ENCODE measurements at regions not wholly inside any gene's neighbourhood (a gene's known extent, or its start where the extent isn't known, plus 50 kb on each side); places are given as distances from the start of the nearest gene placed in this dataset.

GRCh38 chr11:25602959-25603358 is 729.0 kb upstream of the ANO3 start:
- H3K4me2 ChIP-seq (ENCODE audit: low read length): no peak overlapping the region
- POLR2A ChIA-PET: no interaction called here
- H3K79me2 ChIP-seq (ENCODE audit: insufficient read depth, low read depth, low read length): no peaks in the 10 kb centered on the region
- no TSS peak for BruUV-seq (replicated peaks)
- no peak overlapping the region for H2AFZ ChIP-seq (ENCODE audit: low read length)
- intact Hi-C loops (cut with micrococcal nuclease; ENCODE audit: unreplicated experiment): no loop called here
- H4K20me1 ChIP-seq (ENCODE audit: insufficient read depth, low read length): no peaks in the 10 kb centered on the region
- CTCF ChIA-PET (ENCODE audit: unreplicated experiment): no interaction called here
- H3K9me3 ChIP-seq (ENCODE audit: low read length): no peaks in the 10 kb centered on the region
- DNase-seq (ENCODE audit: low spot score): no peak
- H3K27ac ChIP-seq (ENCODE audit: low read depth, low read length, poor library complexity, severe bottlenecking): no peak overlapping the region
- no peaks in the 10 kb centered on the region for H3K9me2 ChIP-seq (ENCODE audit: insufficient read depth, low read length)
- no peak for TF ChIP-seq CTCF (conservative IDR thresholded peaks at IDR 0.05; ENCODE audit: low read length)
- no peak for TF ChIP-seq EZH2phosphoT487 (IDR thresholded peaks at IDR 0.05; ENCODE audit: borderline replicate concordance, low read depth, low read length)
- no peaks in the 10 kb centered on the region for H3K36me3 ChIP-seq (ENCODE audit: insufficient read depth, low read length)
- H3K4me3 ChIP-seq (ENCODE audit: low read depth, low read length, poor library complexity, severe bottlenecking): no peak overlapping the region
- H3K4me1 ChIP-seq (ENCODE audit: insufficient read depth, low read length, poor library complexity, severe bottlenecking): no peaks in the 10 kb centered on the region

GRCh38 chr11:25612806-25613205 is 719.1 kb upstream of the ANO3 start:
- Histone ChIP-seq H3K4me3 (ENCODE audit: low read depth, low read length, poor library complexity, severe bottlenecking) (no peak overlapping the region), H2AFZ (ENCODE audit: low read length) (no peak overlapping the region), H3K27ac (ENCODE audit: low read depth, low read length, poor library complexity, severe bottlenecking) (no peak overlapping the region), H3K79me2 (ENCODE audit: insufficient read depth, low read depth, low read length) (no peaks in the 10 kb centered on the region), H3K4me1 (ENCODE audit: insufficient read depth, low read length, poor library complexity, severe bottlenecking) (no peaks in the 10 kb centered on the region), H3K4me2 (ENCODE audit: low read length) (no peak overlapping the region), H3K36me3 (ENCODE audit: insufficient read depth, low read length) (no peaks in the 10 kb centered on the region), H3K9me3 (ENCODE audit: low read length) (no peaks in the 10 kb centered on the region), H3K9me2 (ENCODE audit: insufficient read depth, low read length) (no peaks in the 10 kb centered on the region), H4K20me1 (ENCODE audit: insufficient read depth, low read length) (no peaks in the 10 kb centered on the region)
- DNase-seq (ENCODE audit: low spot score): no peak
- TF ChIP-seq CTCF (conservative IDR thresholded peaks at IDR 0.05; ENCODE audit: low read length): no peak
- no peak for TF ChIP-seq EZH2phosphoT487 (IDR thresholded peaks at IDR 0.05; ENCODE audit: borderline replicate concordance, low read depth, low read length)
- intact Hi-C loops (cut with micrococcal nuclease; ENCODE audit: unreplicated experiment): no loop called here
- ChIA-PET POLR2A (no interaction called here), CTCF (ENCODE audit: unreplicated experiment) (no interaction called here)
- no TSS peak for BruUV-seq (replicated peaks)

GRCh38 chr11:25613451-25613850 is 718.5 kb upstream of the ANO3 start:
- H3K36me3 ChIP-seq (ENCODE audit: insufficient read depth, low read length): no peaks in the 10 kb centered on the region

More at GRCh38 chr11:25613451-25613850, 718.5 kb upstream of the ANO3 start:
- no peak overlapping the region for H3K4me2 ChIP-seq (ENCODE audit: low read length)
- H3K9me3 ChIP-seq (ENCODE audit: low read length): no peaks in the 10 kb centered on the region
- no peak overlapping the region for H3K27ac ChIP-seq (ENCODE audit: low read depth, low read length, poor library complexity, severe bottlenecking)
- ChIA-PET POLR2A (no interaction called here), CTCF (ENCODE audit: unreplicated experiment) (no interaction called here)
- no peaks in the 10 kb centered on the region for H3K4me1 ChIP-seq (ENCODE audit: insufficient read depth, low read length, poor library complexity, severe bottlenecking)
- intact Hi-C loops (cut with micrococcal nuclease; ENCODE audit: unreplicated experiment): no loop called here
- TF ChIP-seq EZH2phosphoT487 (IDR thresholded peaks at IDR 0.05; ENCODE audit: borderline replicate concordance, low read depth, low read length): no peak
- TF ChIP-seq CTCF (conservative IDR thresholded peaks at IDR 0.05; ENCODE audit: low read length): no peak
- no peak for DNase-seq (ENCODE audit: low spot score)
- H3K79me2 ChIP-seq (ENCODE audit: insufficient read depth, low read depth, low read length): no peaks in the 10 kb centered on the region
- H3K9me2 ChIP-seq (ENCODE audit: insufficient read depth, low read length): no peaks in the 10 kb centered on the region
- no TSS peak for BruUV-seq (replicated peaks)
- H2AFZ ChIP-seq (ENCODE audit: low read length): no peak overlapping the region
- H4K20me1 ChIP-seq (ENCODE audit: insufficient read depth, low read length): no peaks in the 10 kb centered on the region
- no peak overlapping the region for H3K4me3 ChIP-seq (ENCODE audit: low read depth, low read length, poor library complexity, severe bottlenecking)
